ENCODE measurements at regions not wholly inside any gene's neighbourhood (a gene's known extent, or its start where the extent isn't known, plus 50 kb on each side); places are given as distances from the start of the nearest gene placed in this dataset.

- CTCF ChIA-PET: interaction anchor here (0.8 kb wide), 1 partner anchor 42 kb away, joined by 3 read pairs; no protein-coding TSS in a partner anchor
- ATAC-seq: no peak
- 33% methylated on average over 5 of the region's 6 CpGs for WGBS (ENCODE audit: missing lambda C conversion rate)
- H3K9me3 ChIP-seq: no peaks in the 10 kb centered on the region; the same call in 2 of the 3 replicates
- TF ChIP-seq JUN (IDR thresholded peaks at IDR 0.05) (no peak), EHF (CRISPR knock-in tag; IDR thresholded peaks at IDR 0.05) (no peak), ZSCAN20 (CRISPR knock-in tag; IDR thresholded peaks at IDR 0.05) (no peak), ATOH8 (CRISPR knock-in tag; IDR thresholded peaks at IDR 0.05; ENCODE audit: low read depth) (no peak), ZFP36 (IDR thresholded peaks at IDR 0.05; ENCODE audit: borderline replicate concordance, partially characterized antibody) (no peak), FOXS1 (CRISPR knock-in tag; IDR thresholded peaks at IDR 0.05) (no peak), HMGXB4 (CRISPR knock-in tag; IDR thresholded peaks at IDR 0.05; ENCODE audit: borderline replicate concordance) (no peak), TFCP2L1 (CRISPR knock-in tag; IDR thresholded peaks at IDR 0.05) (no peak), CTCF (IDR thresholded peaks at IDR 0.05) (no peak), CHD2 (IDR thresholded peaks at IDR 0.05; ENCODE audit: low read length, partially characterized antibody) (no peak), EP300 (IDR thresholded peaks at IDR 0.05) (no peak), TP53 (CRISPR knock-in tag; IDR thresholded peaks at IDR 0.05) (no peak), HDAC2 (IDR thresholded peaks at IDR 0.05) (no peak)
- H3K4me3 ChIP-seq: no peak overlapping the region
- FAIRE-seq: no peak
- POLR2A ChIA-PET: no interaction called here
- H3K4me1 ChIP-seq: no peaks in the 10 kb centered on the region
- H3K27ac ChIP-seq: no peak overlapping the region
- DNase-seq (ENCODE audit: low read depth in 1 of 2, low spot score in 1 of 2): no peak
- H3K4me2 ChIP-seq: no peak overlapping the region
These were observed 85.2 kb downstream of the BUD13 start for GRCh38 chr11:116687458-116688201.

GRCh38 chr11:116686866-116687265 lies 85.9 kb downstream of the BUD13 start:
- no peak for FAIRE-seq
- TF ChIP-seq JUNB (IDR thresholded peaks at IDR 0.05) (no peak), USF2 (IDR thresholded peaks at IDR 0.05) (no peak), NFE2L2 (conservative IDR thresholded peaks at IDR 0.05; ENCODE audit: low read length) (no peak), CBX2 (IDR thresholded peaks at IDR 0.05; ENCODE audit: borderline replicate concordance, low read depth) (no peak), PHF8 (IDR thresholded peaks at IDR 0.05; ENCODE audit: borderline replicate concordance, low read depth) (no peak), JUN (IDR thresholded peaks at IDR 0.05) (no peak)
- ChIA-PET CTCF (interaction anchor here (0.9 kb wide), 1 partner anchor 10 kb away, joined by 3 read pairs; no protein-coding TSS in a partner anchor), POLR2A (no interaction called here)
- Histone ChIP-seq H3K4me2 (no peak overlapping the region), H3K27ac (no peak overlapping the region), H3K4me3 (no peak overlapping the region), H3K9me3 (no peaks in the 10 kb centered on the region; the same call in 2 of the 3 replicates), H3K4me1 (no peaks in the 10 kb centered on the region)
- no peak for ATAC-seq
- no peak for DNase-seq (ENCODE audit: low read depth in 1 of 2, low spot score in 1 of 2)
- 33% methylated on average over 6 of the region's 9 CpGs for WGBS (ENCODE audit: missing lambda C conversion rate)

GRCh38 chr11:116683982-116684381 lies 88.8 kb downstream of the BUD13 start:
- Histone ChIP-seq H3K27ac (no peak overlapping the region), H3K4me2 (no peak overlapping the region), H3K4me3 (no peak overlapping the region), H3K4me1 (no peaks in the 10 kb centered on the region), H3K9me3 (no peaks in the 10 kb centered on the region; the same call in 2 of the 3 replicates)
- FAIRE-seq (no peak), DNase-seq (ENCODE audit: low read depth in 1 of 2, low spot score in 1 of 2) (no peak), ATAC-seq (no peak)
- WGBS (ENCODE audit: missing lambda C conversion rate): 0% methylated on average over 3 of the region's 3 CpGs
- POLR2A ChIA-PET: no interaction called here
- CTCF ChIA-PET: no interaction called here
- TF ChIP-seq TP53 (CRISPR knock-in tag; IDR thresholded peaks at IDR 0.05) (no peak), JUN (IDR thresholded peaks at IDR 0.05) (no peak), SREBF2 (IDR thresholded peaks at IDR 0.05) (no peak), E2F6 (IDR thresholded peaks at IDR 0.05; ENCODE audit: borderline replicate concordance, low read depth) (no peak)
